Rectal smooth muscle tissue (tissue), 1 donor: ENCODE measurements at regions not wholly inside any gene's neighbourhood (a gene's known extent, or its start where the extent isn't known, plus 50 kb on each side); places are given as distances from the start of the nearest gene placed in this dataset.

Source experiments
- H3K27ac ChIP-seq: one replicate; pipeline ENCODE4 v1.7.0; 2013; ENCODE audit warnings: low read depth, low read length, inconsistent platforms
- H3K27me3 ChIP-seq: one replicate; pipeline ENCODE4 v1.7.0; 2013; ENCODE audit warnings: low read length; ENCODE audit not compliant: control insufficient read depth, insufficient read depth
- H3K36me3 ChIP-seq: one replicate; pipeline ENCODE4 v1.7.0; 2013; ENCODE audit warnings: low read length; ENCODE audit not compliant: control insufficient read depth, insufficient read depth
- H3K4me1 ChIP-seq: one replicate; pipeline ENCODE4 v1.7.0; 2013; ENCODE audit warnings: low read length; ENCODE audit not compliant: control insufficient read depth, insufficient read depth
- H3K4me3 ChIP-seq: one replicate; pipeline ENCODE4 v1.7.0; 2013; ENCODE audit warnings: low read length
- H3K9ac ChIP-seq: one replicate; pipeline ENCODE4 v1.7.0; 2013; ENCODE audit warnings: low read length

DNA sequence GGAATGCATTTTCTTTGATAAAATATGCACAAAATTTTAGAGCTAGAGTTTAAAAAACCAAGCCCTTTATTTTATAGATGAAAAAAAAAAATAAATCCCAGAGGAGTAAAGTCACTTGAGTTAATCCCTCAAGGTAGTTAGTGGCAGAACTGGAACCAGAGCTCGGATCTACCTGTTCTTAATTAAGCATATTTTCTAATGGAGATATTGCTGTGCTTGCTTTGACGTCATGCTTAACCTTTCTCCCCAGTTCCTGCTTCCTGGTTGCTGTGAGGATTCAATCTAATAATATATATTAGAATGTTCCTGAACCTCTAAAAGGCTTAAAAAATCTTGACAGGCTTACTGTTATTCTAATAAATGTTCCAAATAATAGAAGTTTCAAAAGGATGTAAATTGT, 300.6 kb upstream of the KLF12 start:
- Histone ChIP-seq H3K27ac (no peak overlapping the region), H3K4me1 (peaks cover 4% of the 10 kb centered on the region), H3K36me3 (no peaks in the 10 kb centered on the region), H3K4me3 (no peak overlapping the region), H3K27me3 (no peaks in the 10 kb centered on the region), H3K9ac (no peak overlapping the region)

DNA sequence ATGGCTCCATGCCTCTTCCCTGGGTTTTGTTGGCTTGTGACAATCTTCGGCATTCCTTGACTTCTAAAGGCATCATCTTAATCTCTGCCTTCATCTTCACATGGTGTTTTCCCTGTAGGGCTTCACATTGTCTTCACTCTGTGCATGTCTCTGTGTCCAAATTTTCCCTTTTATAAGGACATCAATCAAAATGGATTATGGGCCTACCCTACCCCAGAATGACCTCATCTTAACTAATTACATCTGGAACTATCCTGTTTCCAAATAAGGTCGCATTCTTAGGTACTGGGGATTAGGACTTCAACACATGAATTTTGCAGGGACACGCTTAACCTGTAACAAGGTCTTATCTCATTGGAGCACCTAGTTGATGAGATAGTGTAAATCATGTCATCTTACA, 290.3 kb upstream of the KLF12 start:
- Histone ChIP-seq H3K36me3 (no peaks in the 10 kb centered on the region), H3K4me1 (no peaks in the 10 kb centered on the region), H3K9ac (no peak overlapping the region), H3K27me3 (no peaks in the 10 kb centered on the region), H3K4me3 (no peak overlapping the region), H3K27ac (no peak overlapping the region)

DNA sequence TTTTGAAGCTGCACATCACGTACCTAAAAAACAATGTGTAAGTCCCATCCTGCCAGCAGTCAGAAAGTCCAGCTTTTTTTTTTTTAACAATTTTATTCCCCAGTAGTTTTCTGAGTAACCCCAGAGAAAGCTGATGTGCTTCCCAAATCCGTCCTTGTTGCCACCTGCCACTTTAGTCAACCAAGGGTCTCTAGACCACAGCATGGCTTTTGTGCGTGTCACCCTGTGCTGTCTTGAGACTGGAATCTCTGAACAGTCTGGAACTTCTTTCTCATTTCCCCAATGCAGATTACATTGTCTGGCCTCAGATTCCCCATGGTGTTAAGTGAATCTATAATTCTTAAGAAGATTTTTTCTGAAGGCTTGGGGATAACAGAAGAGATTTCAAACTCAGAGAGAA, 289.2 kb upstream of the KLF12 start:
- no peaks in the 10 kb centered on the region for H3K36me3 ChIP-seq
- no peak overlapping the region for H3K9ac ChIP-seq
- no peaks in the 10 kb centered on the region for H3K4me1 ChIP-seq
- H3K4me3 ChIP-seq, result no peak overlapping the region
- H3K27ac ChIP-seq, result no peak overlapping the region
- no peaks in the 10 kb centered on the region for H3K27me3 ChIP-seq

DNA sequence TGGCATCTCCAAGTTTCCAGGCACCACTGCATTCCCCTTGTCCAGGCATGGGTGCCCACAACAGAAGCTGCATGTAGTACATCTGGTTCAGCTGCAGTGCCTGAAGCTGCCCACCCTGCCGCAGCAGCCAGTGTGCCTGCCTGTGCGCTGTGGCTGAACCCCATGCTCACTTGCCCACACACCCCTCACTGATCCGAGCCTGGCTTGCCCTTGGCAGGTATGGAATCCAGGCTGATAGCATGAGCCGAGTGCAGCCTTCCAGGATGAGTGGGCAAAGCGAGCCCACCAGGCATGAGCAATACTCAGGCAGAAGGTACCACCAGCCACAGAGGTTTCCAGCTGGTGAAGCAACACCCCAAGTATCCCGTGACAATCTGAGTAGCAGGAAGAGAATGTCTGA, 280.3 kb upstream of the KLF12 start:
- H3K4me3 ChIP-seq, result no peak overlapping the region
- no peak overlapping the region for H3K9ac ChIP-seq
- H3K27me3 ChIP-seq, result no peaks in the 10 kb centered on the region
- no peak overlapping the region for H3K27ac ChIP-seq
- H3K36me3 ChIP-seq, result no peaks in the 10 kb centered on the region
- H3K4me1 ChIP-seq, result no peaks in the 10 kb centered on the region

DNA sequence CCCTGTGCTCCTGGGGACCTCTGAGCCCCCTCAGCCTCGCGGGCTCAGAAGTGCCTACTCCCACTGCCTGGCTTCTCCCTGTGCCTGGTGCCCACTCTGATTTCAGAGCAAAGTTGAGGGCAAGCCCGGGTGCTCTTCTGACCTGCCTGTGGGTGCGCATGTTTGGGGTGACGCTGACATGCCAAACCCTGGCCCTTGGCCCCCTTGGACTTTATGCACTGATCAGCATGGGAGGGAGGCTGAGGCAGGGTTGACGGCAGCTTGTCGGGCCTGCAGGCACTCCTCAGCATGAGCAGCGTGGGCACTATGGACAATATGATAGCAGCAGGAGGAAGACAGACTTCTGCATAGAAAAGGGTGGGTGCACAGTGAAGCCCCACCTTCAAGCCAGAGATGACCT, 279.3 kb upstream of the KLF12 start:
- Histone ChIP-seq H3K36me3 (no peaks in the 10 kb centered on the region), H3K9ac (no peak overlapping the region), H3K4me1 (no peaks in the 10 kb centered on the region), H3K27me3 (no peaks in the 10 kb centered on the region), H3K27ac (no peak overlapping the region), H3K4me3 (no peak overlapping the region)

DNA sequence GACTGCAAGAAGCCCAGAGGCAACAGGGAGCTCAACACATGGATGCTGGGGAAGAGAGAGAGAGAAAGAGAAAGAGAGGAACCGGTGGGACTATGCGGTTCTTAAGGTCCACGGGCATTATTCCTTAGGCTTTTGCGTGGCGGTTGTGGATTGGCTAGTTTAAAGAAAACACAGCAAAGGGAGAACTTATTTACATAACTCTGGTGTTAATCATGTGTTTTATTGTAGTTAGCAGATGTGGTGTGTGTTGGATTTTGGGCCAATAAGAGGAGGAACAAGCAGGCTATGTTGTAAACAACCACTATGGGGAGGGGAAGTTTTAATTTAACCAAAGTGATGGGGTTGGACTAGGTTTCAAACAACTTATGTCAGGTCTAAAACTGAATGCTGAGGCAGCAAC, 275.3 kb upstream of the KLF12 start:
- no peak overlapping the region for H3K4me3 ChIP-seq
- no peak overlapping the region for H3K9ac ChIP-seq
- no peaks in the 10 kb centered on the region for H3K4me1 ChIP-seq
- no peak overlapping the region for H3K27ac ChIP-seq
- no peaks in the 10 kb centered on the region for H3K36me3 ChIP-seq
- H3K27me3 ChIP-seq, result no peaks in the 10 kb centered on the region

DNA sequence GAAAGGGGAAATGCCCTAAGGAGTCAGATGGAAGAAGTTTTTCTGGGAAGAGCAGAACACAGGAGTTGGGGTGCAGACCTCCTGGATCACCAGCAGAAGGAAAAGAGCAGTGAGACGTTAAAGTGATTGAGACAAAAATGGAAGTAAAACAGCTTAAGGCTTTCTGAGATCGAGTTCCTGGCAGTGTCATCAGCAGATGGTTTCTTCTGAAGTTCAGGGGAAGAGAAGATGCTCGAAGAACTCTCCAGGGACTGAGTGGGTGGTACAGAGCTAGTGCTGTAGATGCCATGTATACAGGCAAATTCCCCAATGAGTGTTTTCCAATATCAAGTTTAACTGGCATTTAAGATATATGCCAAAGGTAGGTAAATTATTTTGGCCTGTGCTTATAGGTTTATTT, 272.2 kb upstream of the KLF12 start:
- no peaks in the 10 kb centered on the region for H3K4me1 ChIP-seq
- no peaks in the 10 kb centered on the region for H3K36me3 ChIP-seq
- no peak overlapping the region for H3K9ac ChIP-seq
- no peak overlapping the region for H3K27ac ChIP-seq
- H3K27me3 ChIP-seq, result no peaks in the 10 kb centered on the region
- no peak overlapping the region for H3K4me3 ChIP-seq

DNA sequence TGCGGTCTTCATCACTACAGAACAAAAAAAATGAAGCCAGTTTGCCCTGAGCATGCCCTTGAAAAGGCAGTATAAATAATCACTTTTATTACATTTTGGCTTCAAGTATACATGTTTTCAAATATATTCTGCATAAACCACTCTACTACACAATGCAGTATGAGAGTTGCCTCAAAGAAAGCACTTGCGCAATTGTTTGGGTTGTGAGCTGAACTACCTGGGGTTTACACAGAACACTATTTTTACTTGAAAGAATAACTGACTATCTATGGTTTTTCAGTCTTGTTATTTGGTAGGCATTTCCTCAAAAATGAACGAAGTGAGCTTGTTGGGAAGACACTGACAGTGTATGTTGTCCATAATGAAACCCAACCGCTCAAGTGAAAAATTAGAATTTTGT, 264.4 kb upstream of the KLF12 start:
- Histone ChIP-seq H3K36me3 (no peaks in the 10 kb centered on the region), H3K4me1 (no peaks in the 10 kb centered on the region), H3K27ac (no peak overlapping the region), H3K27me3 (no peaks in the 10 kb centered on the region), H3K4me3 (no peak overlapping the region), H3K9ac (no peak overlapping the region)

DNA sequence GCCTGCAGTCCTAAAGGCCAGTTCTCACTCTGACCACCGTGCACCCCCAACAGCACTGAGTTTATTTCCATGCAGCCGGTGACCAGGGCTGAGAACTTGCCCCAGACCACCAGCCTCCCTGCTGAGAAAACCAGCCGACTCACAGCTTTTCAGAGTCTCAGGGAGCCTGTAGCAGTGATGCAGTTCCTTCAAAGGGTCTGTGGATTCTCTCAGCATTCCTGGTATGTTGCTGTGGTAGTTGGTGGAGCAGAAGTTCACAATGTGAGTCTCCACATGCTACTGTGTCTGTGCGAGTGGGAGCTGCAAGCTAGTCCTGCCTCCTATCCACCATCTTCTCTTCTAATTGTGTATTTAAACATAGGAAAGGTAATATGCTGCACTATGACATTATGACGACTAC, 254.9 kb upstream of the KLF12 start:
- Histone ChIP-seq H3K27me3 (no peaks in the 10 kb centered on the region), H3K4me1 (no peaks in the 10 kb centered on the region), H3K27ac (no peak overlapping the region), H3K9ac (no peak overlapping the region), H3K4me3 (no peak overlapping the region), H3K36me3 (no peaks in the 10 kb centered on the region)

DNA sequence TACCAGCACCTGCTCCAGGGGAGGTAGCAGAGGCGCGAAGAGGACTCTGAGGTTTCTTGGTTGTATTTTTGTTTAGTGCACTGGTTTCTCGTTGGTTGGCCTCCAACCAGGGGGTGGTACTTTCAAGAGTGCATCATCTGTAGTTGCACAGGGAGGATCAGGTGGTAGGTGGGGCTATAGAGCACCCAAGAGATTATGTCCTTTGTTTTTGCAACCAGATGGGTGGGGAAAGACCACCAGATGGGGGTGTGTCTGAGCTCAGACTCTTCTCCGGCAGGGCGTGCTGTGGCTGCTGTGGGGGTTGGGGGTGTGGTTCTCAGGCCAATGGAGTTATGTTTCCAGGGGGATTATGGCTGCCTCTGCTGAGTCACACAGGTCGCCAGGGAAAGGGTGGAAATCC, 254.4 kb upstream of the KLF12 start:
- Histone ChIP-seq H3K4me3 (no peak overlapping the region), H3K27me3 (no peaks in the 10 kb centered on the region), H3K36me3 (no peaks in the 10 kb centered on the region), H3K9ac (no peak overlapping the region), H3K27ac (no peak overlapping the region), H3K4me1 (no peaks in the 10 kb centered on the region)

DNA sequence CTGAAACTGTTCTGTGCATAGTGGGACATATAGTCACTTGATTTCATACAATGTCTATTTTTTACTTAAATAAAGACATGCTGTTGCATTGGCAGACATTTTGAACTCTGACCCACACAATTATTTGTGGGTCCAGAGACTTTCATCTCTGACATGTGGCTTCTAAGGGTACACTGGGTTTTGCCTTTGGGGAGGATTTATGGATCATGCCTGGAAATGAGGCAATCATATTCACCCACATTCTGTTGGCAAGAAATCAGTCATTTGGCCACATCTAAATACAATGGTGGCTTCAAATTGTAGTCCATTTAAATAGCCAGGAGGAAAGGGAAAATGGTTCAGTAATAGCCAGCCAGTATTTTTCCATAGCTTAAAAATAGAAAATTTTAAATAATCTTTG, 238.3 kb upstream of the KLF12 start:
- Histone ChIP-seq H3K9ac (no peak overlapping the region), H3K4me1 (no peaks in the 10 kb centered on the region), H3K27me3 (no peaks in the 10 kb centered on the region), H3K36me3 (no peaks in the 10 kb centered on the region), H3K27ac (no peak overlapping the region), H3K4me3 (no peak overlapping the region)

DNA sequence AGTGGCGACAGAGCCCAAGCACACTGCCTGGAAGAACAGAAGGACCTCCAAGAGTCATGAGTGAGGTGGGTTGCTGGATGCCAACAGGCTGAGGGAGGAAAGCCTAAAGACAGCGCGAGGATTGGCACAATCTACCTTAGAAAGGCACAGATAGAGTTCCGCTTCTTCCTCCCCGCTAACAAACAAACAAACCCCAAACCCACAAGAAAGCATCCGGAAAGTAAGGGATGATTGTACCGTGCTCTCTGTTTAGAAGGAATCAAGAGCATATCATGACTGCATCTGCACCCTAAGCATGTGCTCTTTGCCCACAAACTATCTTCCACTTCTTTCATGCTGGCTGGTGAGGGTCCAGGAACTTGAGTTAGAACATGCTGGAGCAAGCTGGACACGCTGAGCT, 233.0 kb upstream of the KLF12 start:
- Histone ChIP-seq H3K4me1 (no peaks in the 10 kb centered on the region), H3K36me3 (no peaks in the 10 kb centered on the region), H3K27ac (no peak overlapping the region), H3K4me3 (no peak overlapping the region), H3K9ac (no peak overlapping the region), H3K27me3 (no peaks in the 10 kb centered on the region)

DNA sequence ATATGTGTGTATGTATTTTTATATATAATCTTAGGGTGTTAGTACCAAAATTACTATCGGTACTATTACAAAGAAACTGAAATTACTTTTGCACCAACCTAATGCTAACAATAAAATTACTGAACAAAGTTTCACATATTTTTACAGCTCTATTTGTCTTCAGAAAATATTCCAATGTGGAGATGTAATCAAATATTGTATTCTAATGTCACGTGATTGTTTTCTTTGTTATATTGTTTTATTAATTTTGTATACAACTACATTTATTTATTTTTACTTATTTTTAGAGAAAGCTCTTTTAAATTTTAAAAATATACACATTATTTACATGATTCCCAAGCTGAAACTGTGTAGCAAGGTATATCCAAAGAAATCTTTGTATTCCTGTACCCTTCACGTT, 227.1 kb upstream of the KLF12 start:
- no peak overlapping the region for H3K4me3 ChIP-seq
- H3K27ac ChIP-seq, result no peak overlapping the region

DNA sequence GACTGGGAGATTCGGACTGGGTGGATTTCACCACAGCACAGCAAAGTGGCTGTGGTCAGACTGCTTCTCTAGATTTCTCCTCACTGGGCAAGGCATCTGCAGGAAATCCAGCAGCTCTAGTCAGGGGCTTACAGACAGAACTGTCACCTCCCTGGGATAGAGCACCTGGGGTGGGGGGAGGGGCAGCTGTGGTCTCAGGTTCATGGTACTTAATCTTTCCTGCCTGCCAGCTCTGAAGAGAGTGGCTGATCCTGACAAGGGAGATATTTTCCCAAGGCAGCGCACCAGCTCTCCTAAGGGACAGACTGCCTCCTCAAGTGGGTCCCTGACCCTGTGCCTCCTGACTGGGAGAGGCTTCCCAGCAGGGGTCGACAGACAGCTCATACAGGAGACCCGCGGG, 212.8 kb upstream of the KLF12 start:
- H3K27me3 ChIP-seq, result no peaks in the 10 kb centered on the region
- H3K27ac ChIP-seq, result no peak overlapping the region
- H3K36me3 ChIP-seq, result no peaks in the 10 kb centered on the region

More for the DNA sequence above, 227.1 kb upstream of the KLF12 start:
- Histone ChIP-seq H3K9ac (no peak overlapping the region), H3K36me3 (no peaks in the 10 kb centered on the region), H3K4me1 (no peaks in the 10 kb centered on the region), H3K27me3 (no peaks in the 10 kb centered on the region)

More for the DNA sequence above, 212.8 kb upstream of the KLF12 start:
- Histone ChIP-seq H3K4me3 (no peak overlapping the region), H3K4me1 (no peaks in the 10 kb centered on the region), H3K9ac (no peak overlapping the region)
